ENCODE measurements at regions not wholly inside any gene's neighbourhood (a gene's known extent, or its start where the extent isn't known, plus 50 kb on each side); places are given as distances from the start of the nearest gene placed in this dataset.

- DNase-seq (ENCODE audit: low spot score) = no peak
Observed at GRCh38 chr1:75668813-75669212, 55.7 kb upstream of the ACADM start.

DNA sequence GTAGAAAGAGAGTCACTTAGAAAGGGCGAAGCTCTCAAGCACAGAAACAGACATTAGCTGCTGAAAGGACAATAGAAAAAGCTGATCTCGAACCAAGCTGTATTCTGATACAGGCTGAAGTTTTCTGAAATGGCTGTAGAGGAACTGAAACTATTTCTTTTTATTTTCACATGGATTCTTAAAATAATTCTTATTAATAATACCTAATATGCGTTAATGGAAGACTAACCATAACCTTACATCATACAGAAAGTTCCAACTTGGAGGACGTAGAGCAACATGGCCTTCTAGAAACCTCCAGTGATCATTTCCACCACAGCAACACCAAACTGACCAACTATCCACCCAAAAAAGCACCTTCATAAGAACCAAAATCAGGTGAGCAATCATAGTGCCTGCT lies 52.8 kb upstream of the ACADM start:
- DNase-seq (ENCODE audit: low spot score) = no peak

DNA sequence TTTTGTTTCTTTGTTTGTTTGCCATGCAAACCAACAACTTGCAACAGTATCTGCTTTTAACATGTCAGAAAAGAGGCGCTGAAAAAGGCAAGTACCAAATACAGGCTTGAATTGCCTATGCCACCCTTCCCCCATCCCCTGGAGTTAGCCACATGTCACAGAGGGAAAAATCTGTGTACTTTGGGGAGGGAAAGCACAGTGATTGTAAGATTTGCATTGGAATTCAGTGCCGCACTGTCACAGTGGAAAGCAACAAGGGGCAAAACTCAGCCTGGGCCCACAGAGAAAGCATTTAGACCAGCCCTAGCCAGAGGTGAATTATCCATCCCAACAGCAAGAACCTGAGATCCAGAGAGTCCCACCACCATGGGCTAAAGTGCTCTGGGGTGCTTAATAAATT lies 52.4 kb upstream of the ACADM start:
- no peak for DNase-seq (ENCODE audit: low spot score)

- peak; percentile 42 for DNase-seq (ENCODE audit: low spot score)
Observed at GRCh38 chr1:75672528-75673393, 51.7 kb upstream of the ACADM start.

GRCh38 chr1:75673399-75673798 lies 51.1 kb upstream of the ACADM start:
- DNase-seq (ENCODE audit: low spot score) = no peak

DNA sequence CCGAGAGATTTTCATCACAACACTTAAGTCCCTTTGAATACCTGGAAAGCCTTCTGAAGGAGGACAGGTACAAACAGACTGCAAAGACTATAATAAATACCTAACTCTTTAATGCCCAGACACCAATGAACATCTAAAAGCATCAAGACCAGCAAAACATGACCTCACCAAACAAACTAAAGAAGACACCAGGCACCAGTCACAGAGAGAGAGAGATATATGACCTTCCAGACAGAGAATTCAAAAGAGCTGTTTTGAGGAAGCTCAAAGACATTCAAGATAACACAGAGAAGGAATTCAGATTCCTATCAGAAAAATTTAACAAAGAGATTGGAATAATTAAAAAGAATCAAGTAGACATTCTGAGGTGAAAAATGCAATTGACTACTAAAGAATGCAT lies 50.6 kb upstream of the ACADM start:
- DNase-seq (ENCODE audit: low spot score) = no peak

Measured in HT-29 (cell line).